ENCODE measurements at regions not wholly inside any gene's neighbourhood (a gene's known extent, or its start where the extent isn't known, plus 50 kb on each side); places are given as distances from the start of the nearest gene placed in this dataset.
"Not testable (repeated sequence)": the region's sequence is repeated elsewhere in the genome, so short reads cannot be mapped to it uniquely, and the experiment has no call there.

- no peak overlapping the region for H3K4me3 ChIP-seq (ENCODE audit: low read depth, low read length)
- no peak for TF ChIP-seq CTCF (IDR thresholded peaks at IDR 0.05; ENCODE audit: control insufficient read depth, extremely low read depth, insufficient read depth)
- DNase-seq (ENCODE audit: low read depth): no peak
Measured at GRCh38 chr5:101751105-101751504, 545.0 kb downstream of the SLCO4C1 start.

- not testable (repeated sequence) for H3K4me3 ChIP-seq (ENCODE audit: low read depth, low read length); DNase-seq (ENCODE audit: low read depth)
Measured at GRCh38 chr5:101743000-101743399, 553.1 kb downstream of the SLCO4C1 start.

GRCh38 chr5:101728933-101729332 lies 567.2 kb downstream of the SLCO4C1 start:
- TF ChIP-seq CTCF (IDR thresholded peaks at IDR 0.05; ENCODE audit: control insufficient read depth, extremely low read depth, insufficient read depth): peak; percentile 43
- no peak overlapping the region for H3K4me3 ChIP-seq (ENCODE audit: low read depth, low read length)
- no peak for DNase-seq (ENCODE audit: low read depth)

- no peak for TF ChIP-seq CTCF (IDR thresholded peaks at IDR 0.05; ENCODE audit: control insufficient read depth, extremely low read depth, insufficient read depth)
- no peak for DNase-seq (ENCODE audit: low read depth)
- no peak overlapping the region for H3K4me3 ChIP-seq (ENCODE audit: low read depth, low read length)
Measured at GRCh38 chr5:101721543-101721942, 574.5 kb downstream of the SLCO4C1 start.

GRCh38 chr5:101720033-101720432 lies 576.1 kb downstream of the SLCO4C1 start:
- no peak for TF ChIP-seq CTCF (IDR thresholded peaks at IDR 0.05; ENCODE audit: control insufficient read depth, extremely low read depth, insufficient read depth)
- no peak for DNase-seq (ENCODE audit: low read depth)
- no peak overlapping the region for H3K4me3 ChIP-seq (ENCODE audit: low read depth, low read length)

GRCh38 chr5:101717721-101718120 lies 578.4 kb downstream of the SLCO4C1 start:
- DNase-seq (ENCODE audit: low read depth): no peak
- TF ChIP-seq CTCF (IDR thresholded peaks at IDR 0.05; ENCODE audit: control insufficient read depth, extremely low read depth, insufficient read depth): no peak

GRCh38 chr5:101716941-101717340 lies 579.1 kb downstream of the SLCO4C1 start:
- no peak for TF ChIP-seq CTCF (IDR thresholded peaks at IDR 0.05; ENCODE audit: control insufficient read depth, extremely low read depth, insufficient read depth)
- H3K4me3 ChIP-seq (ENCODE audit: low read depth, low read length): no peak overlapping the region
- peak; percentile 47 for DNase-seq (ENCODE audit: low read depth)

More at GRCh38 chr5:101717721-101718120, 578.4 kb downstream of the SLCO4C1 start:
- H3K4me3 ChIP-seq (ENCODE audit: low read depth, low read length): no peak overlapping the region

GRCh38 chr5:101715790-101716189 lies 580.3 kb downstream of the SLCO4C1 start:
- not testable (repeated sequence) for H3K4me3 ChIP-seq (ENCODE audit: low read depth, low read length); DNase-seq (ENCODE audit: low read depth)
